ENCODE measurements at regions not wholly inside any gene's neighbourhood (a gene's known extent, or its start where the extent isn't known, plus 50 kb on each side); places are given as distances from the start of the nearest gene placed in this dataset.
A peak's percentile ranks its signal among the peaks of the same experiment; 100 is the strongest.
"Not testable (repeated sequence)": the region's sequence is repeated elsewhere in the genome, so short reads cannot be mapped to it uniquely, and the experiment has no call there.

- DNase-seq = no peak
Observed at GRCh38 chr15:38818157-38818790, 253.7 kb upstream of the RASGRP1 start.

- no peak for DNase-seq
Observed at GRCh38 chr15:38819387-38819950, 254.9 kb upstream of the RASGRP1 start.

GRCh38 chr15:38823263-38823662 is 258.6 kb upstream of the RASGRP1 start:
- DNase-seq = no peak

- DNase-seq = no peak
Observed at GRCh38 chr15:38824719-38825118, 260.1 kb upstream of the RASGRP1 start.

- DNase-seq = no peak
Observed at GRCh38 chr15:38826880-38827279, 262.3 kb upstream of the RASGRP1 start.

GRCh38 chr15:38828031-38828532 is 263.5 kb upstream of the RASGRP1 start:
- no peak for DNase-seq

- no peak for DNase-seq
Observed at GRCh38 chr15:38829086-38829485, 264.5 kb upstream of the RASGRP1 start.

- no peak for DNase-seq
Observed at GRCh38 chr15:38842226-38842625, 277.6 kb upstream of the RASGRP1 start.

GRCh38 chr15:38843051-38843501 is 278.5 kb upstream of the RASGRP1 start:
- peak; percentile 26 for DNase-seq

- no peak for DNase-seq
Observed at GRCh38 chr15:38843736-38844590, 279.3 kb upstream of the RASGRP1 start.

- no peak for DNase-seq
Observed at GRCh38 chr15:38844736-38845135, 280.1 kb upstream of the RASGRP1 start.

GRCh38 chr15:38846346-38846745 is 281.7 kb upstream of the RASGRP1 start:
- DNase-seq = no peak

- no peak for DNase-seq
Observed at GRCh38 chr15:38847666-38848065, 283.1 kb upstream of the RASGRP1 start.

GRCh38 chr15:38849046-38849445 is 284.4 kb upstream of the RASGRP1 start:
- DNase-seq = no peak

GRCh38 chr15:38852188-38852587 is 287.6 kb upstream of the RASGRP1 start:
- not testable (repeated sequence) for DNase-seq

- DNase-seq = no peak
Observed at GRCh38 chr15:38853608-38854007, 289.0 kb upstream of the RASGRP1 start.

GRCh38 chr15:38854506-38854905 is 289.9 kb upstream of the RASGRP1 start:
- no peak for DNase-seq

- no peak for DNase-seq
Observed at GRCh38 chr15:38857814-38858213, 293.2 kb upstream of the RASGRP1 start.

GRCh38 chr15:38859574-38859973 is 295.0 kb upstream of the RASGRP1 start:
- DNase-seq = no peak

GRCh38 chr15:38860253-38860652 is 295.6 kb upstream of the RASGRP1 start:
- no peak for DNase-seq

GRCh38 chr15:38860674-38861073 is 296.1 kb upstream of the RASGRP1 start:
- DNase-seq = peak; percentile 48

- DNase-seq = no peak
Observed at GRCh38 chr15:38861108-38861507, 296.5 kb upstream of the RASGRP1 start.

- no peak for DNase-seq
Observed at GRCh38 chr15:38862099-38862498, 297.5 kb upstream of the RASGRP1 start.

GRCh38 chr15:38863381-38863780 is 298.8 kb upstream of the RASGRP1 start:
- no peak for DNase-seq

All from NCI-H1694 treated with DMSO at 0.1 percent for 48 hours (cell line).